ENCODE measurements at regions not wholly inside any gene's neighbourhood (a gene's known extent, or its start where the extent isn't known, plus 50 kb on each side); places are given as distances from the start of the nearest gene placed in this dataset.

DNA sequence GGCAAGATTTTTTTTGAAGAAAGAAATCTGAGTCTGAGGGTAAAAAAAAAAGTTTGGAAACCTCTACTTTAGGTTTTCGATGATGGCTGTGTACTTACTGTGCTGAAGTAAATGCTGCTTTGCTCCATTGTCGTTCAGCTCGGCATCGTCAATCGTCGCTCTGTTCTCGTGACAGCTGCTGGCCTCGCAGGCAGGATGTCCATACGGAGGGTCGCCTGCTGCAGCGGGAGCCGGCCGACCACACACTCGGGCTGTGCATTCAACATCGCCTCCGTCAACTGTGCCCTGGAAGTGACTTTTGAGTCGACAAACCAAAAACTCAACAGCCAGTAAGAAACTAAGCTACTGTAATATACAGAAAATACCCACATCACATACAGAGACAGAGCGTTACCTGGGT is 53.1 kb upstream of the SMOC2 start:
- no peak overlapping the region for H3K4me3 Mint-ChIP-seq
- H3K27me3 ChIP-seq (ENCODE audit: control insufficient read depth in 2 of 2, insufficient read depth in 2 of 2, low read length in 2 of 2): no peaks in the 10 kb centered on the region
- no peak overlapping the region for H3K4me2 ChIP-seq (replicated peaks; ENCODE audit: extremely low read depth, low read length, poor library complexity, severe bottlenecking)
- 69% methylated on average over 17 of the region's 18 CpGs for WGBS (ENCODE audit: insufficient coverage)
- no peak overlapping the region for H3K27ac Mint-ChIP-seq
- intact Hi-C loops (cut with micrococcal nuclease): no loop called here
- H3K79me2 ChIP-seq (ENCODE audit: insufficient read depth, low read length): no peaks in the 10 kb centered on the region
- DNase-seq: no peak
- H3K4me3 ChIP-seq (replicated peaks in 1 of 3; ENCODE audit: low read depth in 2 of 3, low read length in 3 of 3): no peak overlapping the region
- no peaks in the 10 kb centered on the region for H3K36me3 ChIP-seq (replicated peaks in 1 of 2; ENCODE audit: control insufficient read depth in 1 of 2, insufficient read depth in 2 of 2, low read length in 2 of 2)
- no peak overlapping the region for H3K9ac ChIP-seq (ENCODE audit: insufficient read depth, low read length, poor library complexity, severe bottlenecking)
- no peaks in the 10 kb centered on the region for H3K36me3 Mint-ChIP-seq
- TF ChIP-seq, protein P1, sequence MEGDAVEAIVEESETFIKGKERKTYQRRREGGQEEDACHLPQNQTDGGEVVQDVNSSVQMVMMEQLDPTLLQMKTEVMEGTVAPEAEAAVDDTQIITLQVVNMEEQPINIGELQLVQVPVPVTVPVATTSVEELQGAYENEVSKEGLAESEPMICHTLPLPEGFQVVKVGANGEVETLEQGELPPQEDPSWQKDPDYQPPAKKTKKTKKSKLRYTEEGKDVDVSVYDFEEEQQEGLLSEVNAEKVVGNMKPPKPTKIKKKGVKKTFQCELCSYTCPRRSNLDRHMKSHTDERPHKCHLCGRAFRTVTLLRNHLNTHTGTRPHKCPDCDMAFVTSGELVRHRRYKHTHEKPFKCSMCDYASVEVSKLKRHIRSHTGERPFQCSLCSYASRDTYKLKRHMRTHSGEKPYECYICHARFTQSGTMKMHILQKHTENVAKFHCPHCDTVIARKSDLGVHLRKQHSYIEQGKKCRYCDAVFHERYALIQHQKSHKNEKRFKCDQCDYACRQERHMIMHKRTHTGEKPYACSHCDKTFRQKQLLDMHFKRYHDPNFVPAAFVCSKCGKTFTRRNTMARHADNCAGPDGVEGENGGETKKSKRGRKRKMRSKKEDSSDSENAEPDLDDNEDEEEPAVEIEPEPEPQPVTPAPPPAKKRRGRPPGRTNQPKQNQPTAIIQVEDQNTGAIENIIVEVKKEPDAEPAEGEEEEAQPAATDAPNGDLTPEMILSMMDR (IDR thresholded peaks at IDR 0.05): no peak
- peaks cover 0 to 19% (median 11%) of the 10 kb centered on the region in 7 donors for H3K9me3 Mint-ChIP-seq
- no peaks in the 10 kb centered on the region for H3K4me1 ChIP-seq (ENCODE audit: control insufficient read depth in 1 of 2, insufficient read depth in 2 of 2, low read length in 2 of 2)
- H3K9me3 ChIP-seq (replicated peaks in 1 of 2; ENCODE audit: control insufficient read depth in 1 of 2, insufficient read depth in 1 of 2, low read length in 2 of 2): peaks cover 13 to 27% of the 10 kb centered on the region in 2 donors
- peaks cover 0 to 3% (median 0%) of the 10 kb centered on the region in 3 donors for H3K27me3 Mint-ChIP-seq (ENCODE audit: low read depth in 3 of 3)
- no peak overlapping the region for H3K27ac ChIP-seq (ENCODE audit: low read depth in 1 of 2, low read length in 2 of 2)
- no peaks in the 10 kb centered on the region for H4K20me1 ChIP-seq (ENCODE audit: insufficient read depth, low read length)
- no peaks in the 10 kb centered on the region for H3K4me1 Mint-ChIP-seq
- H2AFZ ChIP-seq (ENCODE audit: insufficient read depth, low read depth, low read length, poor library complexity, severe bottlenecking): no peak overlapping the region

DNA sequence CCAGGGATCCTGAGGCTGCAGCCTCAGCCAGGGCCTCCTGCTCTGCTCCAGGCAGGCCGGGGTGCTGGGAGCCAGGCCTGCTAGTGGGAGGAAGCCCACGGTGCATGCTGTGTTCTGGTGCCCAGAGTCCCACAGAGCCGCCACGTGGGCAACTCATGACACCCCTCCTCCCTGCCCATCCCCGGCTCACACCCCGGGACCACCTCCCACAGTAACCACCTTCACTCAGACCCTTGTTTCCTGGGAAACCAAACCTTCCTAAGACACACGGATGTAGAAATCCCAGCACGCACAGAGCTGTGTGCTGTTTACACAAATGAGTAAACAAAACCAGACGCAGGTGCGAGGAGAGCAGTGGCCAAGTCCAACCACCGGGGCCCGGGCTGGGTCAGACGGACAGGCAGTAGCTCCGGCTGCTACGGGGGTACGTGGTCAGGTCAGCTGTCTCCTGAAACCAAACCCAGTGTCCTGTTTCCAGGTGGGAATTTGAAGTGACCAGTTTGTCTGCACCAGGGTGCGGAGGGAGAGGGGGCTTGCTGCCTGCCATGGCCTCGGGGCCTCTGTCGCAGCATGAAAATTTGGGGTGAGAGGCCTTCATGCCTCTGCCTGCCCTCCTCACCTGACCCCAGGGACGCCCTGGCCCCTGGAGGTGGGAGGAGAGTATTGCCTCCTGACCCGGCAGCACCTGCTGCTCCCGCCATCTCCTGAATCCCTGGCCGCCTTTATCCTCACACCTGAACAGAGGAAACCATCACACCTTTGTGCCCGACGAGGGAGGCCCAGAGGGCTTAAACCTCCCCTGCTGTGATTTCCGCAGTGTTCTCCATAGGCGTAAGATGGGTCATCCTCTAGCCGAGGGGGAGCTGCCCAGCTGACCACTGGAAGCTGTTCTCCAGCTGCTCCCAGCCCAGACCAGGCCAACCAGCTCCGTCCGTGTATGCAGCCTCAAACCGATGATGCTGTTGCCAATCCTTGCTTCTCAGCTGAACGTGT is 52.0 kb upstream of the SMOC2 start:
- Mint-ChIP-seq H3K27ac (no peak overlapping the region), H3K9me3 (peaks cover 0 to 16% (median 4%) of the 10 kb centered on the region in 7 donors), H3K4me3 (no peak overlapping the region), H3K36me3 (no peaks in the 10 kb centered on the region), H3K27me3 (ENCODE audit: low read depth in 3 of 3) (peaks cover 0 to 3% (median 2%) of the 10 kb centered on the region in 3 donors), H3K4me1 (no peaks in the 10 kb centered on the region)
- DNase-seq: no peak
- H3K9me3 ChIP-seq (replicated peaks in 1 of 2; ENCODE audit: control insufficient read depth in 1 of 2, insufficient read depth in 1 of 2, low read length in 2 of 2): peaks cover 3 to 20% of the 10 kb centered on the region in 2 donors
- no peak overlapping the region for H3K27ac ChIP-seq (ENCODE audit: low read depth in 1 of 2, low read length in 2 of 2)
- H3K27me3 ChIP-seq (ENCODE audit: control insufficient read depth in 2 of 2, insufficient read depth in 2 of 2, low read length in 2 of 2): no peaks in the 10 kb centered on the region
- no peaks in the 10 kb centered on the region for H3K36me3 ChIP-seq (replicated peaks in 1 of 2; ENCODE audit: control insufficient read depth in 1 of 2, insufficient read depth in 2 of 2, low read length in 2 of 2)
- 93% methylated on average over 23 of the region's 32 CpGs for WGBS (ENCODE audit: insufficient coverage)
- intact Hi-C loops (cut with micrococcal nuclease): no loop called here
- no peak overlapping the region for H2AFZ ChIP-seq (ENCODE audit: insufficient read depth, low read depth, low read length, poor library complexity, severe bottlenecking)
- H3K4me3 ChIP-seq (replicated peaks in 1 of 3; ENCODE audit: low read depth in 2 of 3, low read length in 3 of 3): no peak overlapping the region
- TF ChIP-seq, protein P1 (IDR thresholded peaks at IDR 0.05): no peak
- no peak overlapping the region for H3K4me2 ChIP-seq (replicated peaks; ENCODE audit: extremely low read depth, low read length, poor library complexity, severe bottlenecking)
- no peaks in the 10 kb centered on the region for H3K79me2 ChIP-seq (ENCODE audit: insufficient read depth, low read length)
- no peaks in the 10 kb centered on the region for H4K20me1 ChIP-seq (ENCODE audit: insufficient read depth, low read length)
- H3K4me1 ChIP-seq (ENCODE audit: control insufficient read depth in 1 of 2, insufficient read depth in 2 of 2, low read length in 2 of 2): no peaks in the 10 kb centered on the region
- H3K9ac ChIP-seq (ENCODE audit: insufficient read depth, low read length, poor library complexity, severe bottlenecking): no peak overlapping the region
